HG02852 (cell line): ENCODE measurements at regions not wholly inside any gene's neighbourhood (a gene's known extent, or its start where the extent isn't known, plus 50 kb on each side); places are given as distances from the start of the nearest gene placed in this dataset.

Experiments used
- ATAC-seq: cut with Tn5 transposase; IDR thresholded peaks from one replicate; pipeline ENCODE4 v1.9.1; 2021; ENCODE audit warnings: mild to moderate bottlenecking, moderate library complexity; ENCODE audit not compliant: unreplicated experiment

DNA sequence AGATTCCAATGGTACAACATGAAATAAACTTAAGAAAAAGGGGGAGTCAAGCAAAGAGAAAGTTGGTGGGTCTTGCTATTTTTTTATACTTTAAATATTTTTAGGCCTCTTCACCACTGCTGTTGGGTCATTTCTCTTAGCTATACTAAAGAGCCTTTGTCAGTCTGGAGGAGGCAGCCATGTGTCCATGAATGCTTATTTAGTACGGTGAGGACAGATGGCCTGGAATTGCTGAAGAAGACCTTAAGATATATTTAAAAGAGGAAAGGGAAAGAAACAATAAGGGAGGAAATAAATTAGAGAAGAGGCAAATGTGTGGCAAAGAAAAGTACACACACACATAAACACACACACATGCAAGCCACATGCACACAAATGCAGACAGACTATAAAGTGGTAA, 560.5 kb upstream of the MEF2C start:
- ATAC-seq, result no peak

DNA sequence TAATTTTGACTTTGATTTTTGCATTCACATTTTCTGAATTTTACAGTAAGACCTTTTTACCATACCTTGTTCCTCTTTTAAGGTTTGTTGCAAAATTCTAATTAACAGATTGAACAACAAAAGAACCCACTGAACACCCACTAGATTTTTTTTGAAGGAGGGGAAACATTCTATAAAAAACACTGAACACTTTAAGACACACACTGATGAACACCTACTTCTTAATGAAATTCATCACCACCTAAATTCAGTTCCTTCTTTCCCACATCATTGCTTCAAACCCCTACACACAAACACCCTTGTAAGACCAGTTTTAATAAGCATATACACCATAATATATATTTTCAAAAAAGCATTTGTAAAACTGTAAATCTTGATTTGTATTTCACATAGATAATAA, 559.0 kb upstream of the MEF2C start:
- ATAC-seq, result no peak

- no peak for ATAC-seq
Observed at GRCh38 chr5:89440670-89441069, 557.7 kb upstream of the MEF2C start.

- ATAC-seq, result no peak
Observed at GRCh38 chr5:89437450-89438435, 554.8 kb upstream of the MEF2C start.

- peak; percentile 31 for ATAC-seq
Observed at GRCh38 chr5:89436464-89436863, 553.5 kb upstream of the MEF2C start.

DNA sequence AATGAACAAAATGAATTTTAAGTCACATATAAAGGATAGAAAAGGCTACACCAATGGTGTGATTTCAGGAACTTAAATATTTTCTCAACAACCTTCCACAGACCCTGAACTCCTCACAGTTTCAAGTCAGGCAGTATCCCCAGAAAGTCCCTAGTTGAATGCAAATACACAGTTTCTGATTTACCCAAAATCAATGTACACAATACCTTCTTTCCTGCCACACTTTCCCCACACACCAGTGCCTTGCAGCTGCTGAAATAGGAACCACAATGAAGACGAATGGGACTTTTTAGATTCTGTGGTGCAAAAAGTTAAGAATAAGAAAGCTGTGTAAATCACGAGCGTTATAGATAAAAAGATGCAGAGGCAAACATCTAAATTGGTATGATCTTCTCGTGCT, 552.4 kb upstream of the MEF2C start:
- ATAC-seq, result peak; percentile 84

- ATAC-seq, result no peak
Observed at GRCh38 chr5:89428624-89429023, 545.6 kb upstream of the MEF2C start.

- ATAC-seq, result no peak
Observed at GRCh38 chr5:89425062-89425461, 542.1 kb upstream of the MEF2C start.

- ATAC-seq, result no peak
Observed at GRCh38 chr5:89421035-89421434, 538.1 kb upstream of the MEF2C start.

- no peak for ATAC-seq
Observed at GRCh38 chr5:89418407-89419085, 535.6 kb upstream of the MEF2C start.

DNA sequence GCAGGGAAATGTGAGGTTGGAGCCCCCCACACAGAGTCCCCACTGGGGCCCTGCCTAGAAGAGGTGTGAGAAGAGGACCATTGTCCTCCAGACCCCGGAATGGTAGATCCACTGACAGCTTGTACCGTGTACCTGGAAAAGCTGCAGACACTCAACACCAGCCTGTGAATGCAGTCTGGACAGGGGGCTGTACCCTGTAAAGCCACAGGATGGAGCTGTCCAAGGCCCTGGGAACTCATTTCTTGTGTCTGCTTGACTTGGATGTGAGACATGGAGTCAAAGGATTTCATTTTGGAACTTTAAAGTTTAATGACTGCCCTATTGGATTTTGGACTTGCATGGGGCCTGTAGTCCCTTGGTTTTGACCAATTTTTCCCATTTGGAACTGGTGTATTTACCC, 535.0 kb upstream of the MEF2C start:
- no peak for ATAC-seq

DNA sequence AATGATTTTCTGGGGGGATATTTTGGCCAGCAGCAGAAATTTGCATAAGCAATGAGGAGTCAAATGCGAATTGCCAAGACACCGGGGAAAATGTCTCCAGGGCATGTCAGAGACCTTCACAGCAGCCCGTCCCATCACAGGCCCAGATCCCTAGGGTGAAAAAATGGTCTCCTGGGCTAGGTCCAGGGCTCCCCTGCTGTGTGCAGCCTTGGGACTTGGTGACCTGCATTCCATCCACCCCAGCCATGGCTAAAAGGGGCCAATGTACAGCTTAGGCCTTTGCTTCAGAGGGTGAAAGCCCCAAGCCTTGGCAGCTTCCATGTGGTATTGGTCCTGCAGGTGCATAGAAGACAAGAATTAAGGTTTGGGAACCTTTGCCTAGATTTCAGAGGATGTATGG, 534.5 kb upstream of the MEF2C start:
- no peak for ATAC-seq

GRCh38 chr5:89411891-89412290, 528.9 kb upstream of the MEF2C start:
- no peak for ATAC-seq

DNA sequence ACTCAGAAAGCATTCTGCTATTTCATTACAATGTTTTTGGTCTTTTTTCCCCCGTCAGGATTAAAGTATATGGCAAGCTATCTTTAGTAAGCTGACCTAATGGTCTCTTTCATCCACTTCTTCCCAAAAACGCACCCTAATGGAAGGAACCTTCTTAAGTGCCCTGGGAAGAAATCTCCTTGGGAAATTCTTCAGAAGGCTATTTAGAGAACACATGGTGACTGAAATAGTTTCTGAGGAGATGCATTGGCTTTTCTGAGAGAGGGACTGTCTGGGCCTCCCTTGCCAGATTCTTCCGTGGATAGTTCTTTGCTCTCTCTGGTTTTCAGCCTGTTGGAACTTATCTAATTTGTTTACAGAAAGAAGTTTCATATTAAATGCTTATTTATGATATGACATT, 524.1 kb upstream of the MEF2C start:
- no peak for ATAC-seq

- no peak for ATAC-seq
Observed at GRCh38 chr5:89401659-89402058, 518.7 kb upstream of the MEF2C start.

DNA sequence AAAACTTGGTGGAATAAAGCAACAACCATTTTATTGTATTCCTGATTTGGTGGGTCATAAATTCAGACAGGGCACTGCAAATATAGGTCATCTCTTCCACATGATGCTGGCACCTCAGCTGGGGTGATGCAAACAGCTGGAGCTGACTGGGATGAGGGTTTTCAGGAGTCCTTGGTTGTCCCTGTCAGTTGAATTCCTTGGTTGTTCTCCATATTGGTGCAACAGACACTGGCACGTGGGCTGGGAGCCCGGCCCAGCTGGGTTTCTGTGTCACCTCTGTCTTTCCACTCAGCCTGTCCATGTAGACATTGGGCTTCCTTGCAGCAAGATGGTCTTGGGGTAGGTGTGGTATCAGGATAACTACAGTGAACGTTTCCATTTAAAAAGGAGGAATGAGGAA, 518.0 kb upstream of the MEF2C start:
- ATAC-seq, result no peak

- ATAC-seq, result no peak
Observed at GRCh38 chr5:89399548-89399947, 516.6 kb upstream of the MEF2C start.

DNA sequence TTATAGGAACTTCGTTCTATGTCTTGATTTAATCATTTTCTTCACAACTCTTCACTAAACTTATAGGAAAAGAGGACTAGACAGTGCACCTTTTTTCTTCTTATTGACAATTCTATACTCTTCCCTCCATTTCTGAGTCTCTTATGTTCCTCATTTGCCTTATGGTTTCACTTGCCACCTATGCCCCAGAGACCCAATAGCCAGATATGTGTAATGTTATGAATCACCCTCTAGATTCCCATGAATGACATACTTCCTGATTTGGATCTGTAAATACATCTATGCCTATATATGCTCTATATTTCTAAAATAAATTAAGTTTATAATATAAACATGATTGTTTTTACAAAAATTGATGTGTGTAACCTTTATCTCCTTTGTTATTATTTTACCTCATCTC, 514.1 kb upstream of the MEF2C start:
- ATAC-seq, result peak; percentile 60

DNA sequence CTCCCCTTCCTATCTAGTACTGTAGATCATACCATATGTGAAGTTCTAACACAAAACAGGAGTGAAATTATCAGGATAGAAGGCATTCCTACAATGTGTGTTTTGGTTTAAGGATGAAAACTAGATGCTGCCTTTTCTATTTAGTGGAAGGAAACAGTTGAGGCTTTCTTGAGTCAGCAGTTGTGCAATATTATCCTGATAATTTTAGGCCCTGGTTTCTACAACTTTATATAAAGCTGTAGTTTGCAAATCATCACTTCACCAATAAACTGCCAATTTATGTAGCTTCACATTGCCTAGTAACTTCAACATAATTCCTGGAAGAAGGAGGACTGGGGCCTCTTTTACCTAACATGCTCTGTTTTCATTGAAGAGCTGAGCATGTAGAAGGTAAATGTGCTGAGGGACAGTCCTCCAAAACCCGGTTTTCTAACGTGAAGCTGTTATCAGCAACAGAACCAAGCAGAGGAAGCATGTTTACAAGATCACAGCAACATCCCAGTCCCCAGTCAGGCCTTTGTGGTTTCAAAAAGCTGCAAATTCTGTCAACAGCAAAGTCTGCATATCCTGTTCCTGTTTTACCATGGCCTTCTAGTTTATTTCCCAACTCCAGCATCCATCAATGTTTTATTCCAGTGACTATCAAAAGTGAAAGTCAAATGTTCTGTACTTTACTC, 513.4 kb upstream of the MEF2C start:
- peak; percentile 67 for ATAC-seq

DNA sequence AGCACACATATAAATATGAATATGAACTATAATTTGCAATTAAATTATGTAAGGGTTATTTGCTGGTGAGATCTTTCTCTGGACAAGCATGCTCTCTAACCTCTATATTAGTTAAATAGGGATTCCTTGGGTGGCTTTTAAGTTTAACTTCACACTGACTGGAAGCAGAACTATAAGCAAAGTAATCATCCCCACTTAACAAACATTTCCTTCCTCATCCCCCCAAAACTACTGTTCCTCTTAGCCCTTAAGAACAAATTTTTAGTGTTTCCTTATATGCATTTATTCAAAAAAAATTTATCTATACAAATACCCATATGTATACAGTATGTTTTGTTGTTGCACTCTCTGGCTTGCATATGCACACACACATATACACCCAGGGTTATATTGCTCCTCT, 512.1 kb upstream of the MEF2C start:
- no peak for ATAC-seq

- peak; percentile 45 for ATAC-seq
Observed at GRCh38 chr5:89388872-89389271, 505.9 kb upstream of the MEF2C start.

- ATAC-seq, result no peak
Observed at GRCh38 chr5:89384391-89384790, 501.4 kb upstream of the MEF2C start.
